HG03460 (cell line): ENCODE measurements at regions not wholly inside any gene's neighbourhood (a gene's known extent, or its start where the extent isn't known, plus 50 kb on each side); places are given as distances from the start of the nearest gene placed in this dataset.

ENCODE experiments used
- ATAC-seq: cut with Tn5 transposase; IDR thresholded peaks from one replicate; pipeline ENCODE4 v1.9.1; 2021; ENCODE audit not compliant: unreplicated experiment

DNA sequence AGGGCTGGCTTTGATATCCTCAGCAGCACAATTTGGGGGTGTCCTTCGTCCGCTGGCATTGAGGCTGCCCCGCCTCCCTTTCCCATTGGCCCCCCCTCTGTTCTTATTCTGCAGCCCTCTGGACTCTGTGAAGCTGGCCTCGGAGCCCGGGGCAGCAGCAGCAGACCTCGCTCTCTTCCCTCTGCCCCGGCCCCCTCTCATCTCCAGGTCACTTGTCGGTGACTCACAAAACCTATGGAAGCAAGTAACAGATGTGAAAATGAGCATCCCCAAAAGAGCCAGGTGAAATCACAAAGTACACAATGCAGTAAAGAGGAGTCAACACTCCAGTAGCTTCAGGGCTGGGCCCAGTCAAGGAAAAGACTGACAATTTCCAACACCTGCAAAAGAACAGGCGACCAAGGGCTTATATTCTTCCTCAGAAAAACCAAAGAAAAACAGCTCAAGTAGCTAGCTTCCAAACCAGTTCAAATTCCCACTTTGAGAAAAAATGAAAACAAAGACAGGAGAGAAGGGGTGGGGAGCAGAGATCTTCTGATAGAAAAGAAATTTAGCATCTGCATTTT, 97.5 kb downstream of the ZNF608 start:
- ATAC-seq, result no peak

DNA sequence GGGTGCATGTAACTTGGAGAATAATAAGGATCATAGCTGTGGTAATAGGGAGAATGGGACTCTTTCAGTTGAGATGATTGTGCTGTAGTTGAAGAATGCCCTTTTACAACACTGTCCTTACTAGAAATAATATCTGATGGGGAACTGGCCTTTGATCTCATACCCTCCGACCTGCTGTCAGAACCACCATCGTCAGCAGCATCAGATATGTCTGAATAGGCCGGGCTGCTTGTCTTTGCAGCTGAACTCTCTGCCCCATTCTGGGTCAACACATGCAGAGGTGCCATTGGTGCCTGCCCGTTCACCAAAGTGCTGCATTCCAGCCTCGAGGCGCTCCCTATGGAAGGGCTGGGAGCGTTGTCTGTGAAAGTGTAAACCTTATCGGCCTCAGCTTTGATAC, 99.1 kb downstream of the ZNF608 start:
- ATAC-seq, result no peak

DNA sequence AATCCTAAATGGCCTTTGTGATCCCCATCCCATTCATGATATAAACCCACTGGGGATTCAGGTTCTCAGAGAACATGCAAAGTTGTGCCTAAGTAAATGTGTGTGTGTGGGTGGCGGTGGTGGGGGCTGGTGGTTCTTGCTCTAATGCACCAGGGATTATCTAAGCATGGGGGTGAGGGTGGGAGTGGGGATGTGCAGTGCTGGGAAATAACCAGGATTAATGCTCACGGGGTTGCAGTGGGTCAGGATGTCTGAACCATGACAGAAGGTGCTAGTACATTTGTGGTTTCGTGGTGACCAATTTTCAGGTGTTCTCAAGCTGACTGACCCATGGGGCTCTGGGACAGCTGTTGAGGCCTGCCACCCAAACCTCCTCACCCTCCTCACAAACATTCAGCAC, 101.0 kb downstream of the ZNF608 start:
- ATAC-seq, result no peak

DNA sequence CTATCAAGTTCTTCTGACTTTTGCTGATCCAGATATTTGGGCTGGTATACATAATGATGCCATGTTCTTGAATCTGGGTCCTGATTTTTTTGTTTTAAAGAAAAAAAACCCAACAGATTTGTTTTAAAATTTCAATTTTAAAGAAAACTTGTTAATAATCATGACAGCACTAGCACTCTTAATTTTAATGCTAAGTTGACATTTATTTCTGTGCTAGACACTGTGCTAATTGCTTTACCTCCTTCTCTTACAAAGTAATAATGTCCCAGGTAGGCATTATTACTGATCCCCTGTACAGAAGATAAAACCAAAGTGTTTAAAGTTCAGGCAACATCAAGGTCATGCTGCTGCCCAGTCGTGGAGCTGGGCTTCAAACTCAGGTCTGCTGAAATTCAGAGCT, 101.9 kb downstream of the ZNF608 start:
- no peak for ATAC-seq

DNA sequence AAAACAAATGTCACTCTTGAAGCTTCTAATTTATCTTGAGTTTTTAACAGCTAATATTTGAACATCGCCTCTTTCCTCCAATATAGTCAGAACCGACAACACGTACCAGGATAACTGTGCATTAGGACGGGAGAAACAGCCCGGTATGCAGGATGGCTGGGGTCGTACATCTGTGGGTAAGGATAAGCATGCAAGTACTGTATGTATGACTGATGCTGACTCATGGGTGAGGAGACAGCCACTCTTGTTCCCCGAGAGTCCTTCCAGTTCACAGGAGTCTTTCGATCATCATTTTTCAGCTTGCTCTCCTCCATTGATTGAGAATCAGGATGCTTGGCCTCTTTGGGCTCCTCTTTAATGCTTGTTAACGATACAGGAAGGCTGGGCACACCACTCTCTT, 102.3 kb downstream of the ZNF608 start:
- no peak for ATAC-seq

DNA sequence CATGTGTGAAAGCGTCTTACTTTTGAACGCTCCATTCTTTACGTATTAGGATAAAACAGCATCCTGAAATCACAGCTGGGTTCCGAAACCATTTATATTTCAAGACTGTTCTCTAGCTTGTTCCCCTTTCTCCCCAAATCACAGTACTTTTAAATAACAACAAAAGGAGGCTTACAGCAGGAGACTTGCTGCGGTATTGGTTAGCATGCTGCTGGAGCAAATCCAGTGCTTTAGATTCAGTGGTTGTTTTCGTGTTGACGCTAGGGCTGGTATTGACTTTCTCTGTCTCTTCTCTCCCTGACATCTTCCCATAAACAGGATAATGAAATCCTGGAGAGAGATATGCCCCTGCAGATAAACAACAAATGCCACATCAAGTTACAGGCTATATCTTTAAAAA, 103.1 kb downstream of the ZNF608 start:
- ATAC-seq, result no peak

DNA sequence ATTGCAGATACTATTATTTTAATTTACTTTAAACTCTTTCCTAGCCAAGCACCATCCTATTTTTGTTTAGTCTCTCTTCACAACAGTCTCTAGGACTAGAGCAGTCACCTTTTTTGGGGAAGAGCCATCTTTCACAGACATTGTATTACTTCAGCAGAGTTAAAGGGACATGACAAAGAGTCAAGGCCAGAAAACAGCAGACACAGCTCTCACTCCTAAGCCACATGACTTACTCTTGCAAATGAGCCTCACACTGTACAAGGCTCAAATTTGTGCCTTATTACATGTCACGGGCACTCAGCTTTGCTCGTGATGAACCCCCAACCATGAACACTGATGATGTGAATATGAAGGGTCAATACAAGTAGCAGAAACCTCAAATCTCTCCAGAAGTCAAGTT, 104.3 kb downstream of the ZNF608 start:
- ATAC-seq, result no peak

DNA sequence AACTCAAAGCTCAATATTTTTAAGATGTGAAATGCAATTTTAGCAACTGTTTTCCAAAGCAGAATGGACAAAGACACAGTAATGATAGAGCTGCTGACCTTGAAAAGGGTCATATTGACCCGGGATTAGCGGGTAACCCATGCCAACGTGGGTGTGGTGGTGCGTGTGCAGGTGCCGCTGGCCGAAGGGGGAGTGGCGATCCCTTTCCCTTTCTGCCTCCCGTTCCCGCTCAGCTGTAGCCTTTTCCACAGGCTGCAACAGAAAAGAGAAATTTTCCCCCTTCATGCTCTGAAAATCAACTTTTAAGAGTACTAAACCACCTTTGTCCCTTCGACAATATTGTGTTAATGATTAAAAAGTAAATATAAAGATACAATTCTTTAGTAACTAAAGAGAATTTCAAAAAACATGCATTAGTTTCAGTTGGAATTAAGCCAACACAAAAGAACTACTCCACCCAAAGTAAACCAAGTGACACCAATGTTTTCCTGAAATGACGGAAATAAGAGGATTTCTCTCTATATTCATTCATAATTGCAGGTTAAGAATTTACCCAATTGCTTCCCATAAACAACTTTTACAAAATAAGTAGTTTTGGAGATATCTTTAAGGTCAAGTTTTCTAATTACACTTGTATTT, 105.2 kb downstream of the ZNF608 start:
- no peak for ATAC-seq

DNA sequence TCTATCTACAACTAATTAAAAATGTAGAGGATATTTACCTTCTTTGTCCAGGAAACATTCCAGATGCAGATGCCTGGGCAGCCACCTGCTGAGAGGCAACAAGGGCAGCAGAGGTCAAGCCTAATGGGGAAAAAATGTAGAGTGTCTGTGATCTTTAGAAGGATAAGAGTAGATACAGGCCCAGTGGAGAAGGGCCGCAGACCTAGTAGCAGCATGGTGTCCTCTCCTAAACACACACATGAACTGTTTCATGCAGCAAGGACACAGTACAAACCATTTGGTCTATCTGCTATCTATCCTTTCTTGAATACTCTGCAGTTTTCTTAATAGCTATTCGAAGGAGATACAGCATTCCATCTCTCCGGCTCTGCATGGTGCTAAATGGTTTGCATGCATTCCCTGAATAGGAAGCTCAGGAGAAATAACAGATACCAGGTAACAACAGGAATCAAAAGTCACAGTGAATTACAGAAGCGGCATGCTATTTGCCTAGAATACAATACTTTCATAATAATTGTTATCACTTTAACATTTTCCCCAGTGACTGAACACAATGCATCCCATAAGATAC, 107.3 kb downstream of the ZNF608 start:
- ATAC-seq, result no peak

DNA sequence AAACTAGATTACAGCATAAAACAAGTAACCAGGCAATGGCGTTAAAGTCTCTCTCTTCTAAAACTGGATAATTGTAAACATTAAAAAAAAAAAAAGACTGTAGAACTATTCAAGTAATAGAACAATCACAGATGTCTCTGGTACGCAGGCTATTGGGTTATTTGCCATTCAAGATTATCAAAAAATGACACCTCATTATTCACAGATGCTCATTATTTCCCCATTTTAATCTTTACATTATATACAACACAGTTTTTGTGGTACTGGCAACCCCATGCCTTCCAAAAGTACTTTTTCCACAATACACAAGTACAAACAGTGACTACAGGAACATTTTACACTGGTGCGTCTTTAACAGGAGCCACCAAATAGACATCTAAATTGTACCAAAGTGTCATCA, 109.4 kb downstream of the ZNF608 start:
- ATAC-seq, result no peak

DNA sequence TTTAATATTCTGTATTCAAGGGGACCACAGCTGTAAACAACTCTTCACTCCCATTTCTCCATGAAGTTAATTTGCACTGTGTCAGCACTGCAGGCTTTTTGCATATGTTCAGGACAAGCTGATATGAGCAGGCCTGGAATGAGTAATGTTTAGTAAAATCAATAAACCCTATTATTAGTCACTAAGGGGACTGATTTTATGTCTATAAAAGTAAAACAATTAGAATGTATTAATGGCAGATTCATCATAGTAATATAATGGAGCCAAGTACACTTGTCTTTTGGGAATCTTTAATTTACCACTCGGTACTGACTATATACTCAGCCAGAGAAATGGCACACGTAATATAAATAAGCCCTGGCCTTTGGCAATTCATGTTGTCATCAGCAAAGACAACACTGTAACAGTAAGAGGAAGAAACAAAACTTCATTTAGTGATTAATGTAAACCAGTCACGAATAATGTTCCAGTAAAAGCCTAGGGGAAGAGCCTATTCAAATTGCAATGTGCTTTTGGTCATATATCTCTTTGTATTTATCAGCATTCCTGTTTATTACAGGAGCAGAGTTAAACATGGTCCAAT, 111.6 kb downstream of the ZNF608 start:
- ATAC-seq, result no peak

DNA sequence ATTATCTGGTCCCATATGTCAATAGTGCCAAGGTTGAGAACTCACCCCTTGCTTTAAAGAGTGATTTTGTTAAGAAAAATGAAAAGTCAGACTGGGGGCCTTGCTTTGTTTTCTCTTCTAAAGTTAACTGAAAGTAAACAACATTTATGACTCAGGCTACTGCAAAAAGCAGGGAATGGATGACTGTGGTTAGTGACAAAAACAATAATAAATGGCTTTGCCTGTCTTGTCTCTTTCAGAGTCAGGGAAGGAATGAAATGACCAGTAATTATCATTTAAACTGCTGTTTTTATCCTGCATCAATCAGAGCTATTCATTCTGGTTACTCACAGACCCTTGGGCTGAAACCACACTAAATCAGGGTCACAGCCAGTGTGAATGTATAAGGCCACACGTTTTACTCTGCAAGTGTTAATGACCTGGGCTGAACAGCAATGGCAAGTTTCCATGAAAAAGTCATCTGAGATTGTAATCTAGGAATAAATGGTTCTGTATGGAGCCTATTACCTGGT, 112.2 kb downstream of the ZNF608 start:
- no peak for ATAC-seq

DNA sequence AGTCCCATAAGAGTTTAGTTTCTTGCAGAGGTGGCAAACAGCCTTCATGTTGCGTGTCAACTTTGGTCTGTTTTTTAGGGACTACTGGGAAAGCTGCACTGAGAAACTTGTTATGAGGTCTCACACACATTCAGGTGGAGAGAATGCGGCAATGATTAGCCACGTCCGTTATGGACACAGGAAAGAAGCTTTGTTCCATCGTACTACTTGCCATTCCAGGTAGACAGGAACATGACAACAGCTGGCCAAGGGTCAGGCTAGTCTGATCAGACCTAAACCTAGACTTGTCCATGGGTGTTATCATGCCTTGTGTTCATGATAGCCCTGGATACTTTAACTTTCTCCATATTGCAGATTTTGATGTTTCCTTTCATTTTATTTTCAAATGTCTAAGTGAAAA, 113.2 kb downstream of the ZNF608 start:
- ATAC-seq, result no peak

DNA sequence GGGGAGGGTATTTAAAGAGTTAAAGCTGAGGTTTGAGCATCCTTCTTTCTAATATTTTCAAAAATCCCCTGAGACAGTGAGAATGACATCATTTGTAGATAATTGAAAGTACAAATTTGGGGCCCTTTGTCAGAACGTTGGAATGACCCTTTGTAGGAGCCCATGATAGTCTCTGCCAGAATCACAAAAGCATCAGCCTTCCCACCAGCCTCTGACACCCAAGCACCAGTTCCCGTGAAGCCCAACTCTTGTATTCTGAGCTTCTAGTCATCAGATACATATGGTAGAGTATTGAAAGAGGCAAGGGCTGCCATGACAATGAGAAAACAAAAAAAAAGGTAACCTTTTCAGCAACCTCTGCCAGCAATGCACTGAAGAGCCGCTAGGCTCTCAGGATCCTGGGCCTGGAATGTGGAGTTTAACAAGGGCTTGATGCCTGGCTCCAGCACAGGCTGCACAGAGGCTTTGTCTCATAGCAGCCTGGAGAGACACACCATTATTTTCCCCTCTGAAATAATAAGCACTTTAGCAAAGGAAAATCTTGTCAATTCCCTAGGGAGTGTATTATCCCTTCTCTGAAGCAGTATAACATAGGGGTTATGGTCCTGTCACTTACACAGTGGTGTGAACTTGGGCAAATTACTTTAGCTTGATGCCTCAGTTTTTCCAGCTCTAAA, 114.4 kb downstream of the ZNF608 start:
- no peak for ATAC-seq

DNA sequence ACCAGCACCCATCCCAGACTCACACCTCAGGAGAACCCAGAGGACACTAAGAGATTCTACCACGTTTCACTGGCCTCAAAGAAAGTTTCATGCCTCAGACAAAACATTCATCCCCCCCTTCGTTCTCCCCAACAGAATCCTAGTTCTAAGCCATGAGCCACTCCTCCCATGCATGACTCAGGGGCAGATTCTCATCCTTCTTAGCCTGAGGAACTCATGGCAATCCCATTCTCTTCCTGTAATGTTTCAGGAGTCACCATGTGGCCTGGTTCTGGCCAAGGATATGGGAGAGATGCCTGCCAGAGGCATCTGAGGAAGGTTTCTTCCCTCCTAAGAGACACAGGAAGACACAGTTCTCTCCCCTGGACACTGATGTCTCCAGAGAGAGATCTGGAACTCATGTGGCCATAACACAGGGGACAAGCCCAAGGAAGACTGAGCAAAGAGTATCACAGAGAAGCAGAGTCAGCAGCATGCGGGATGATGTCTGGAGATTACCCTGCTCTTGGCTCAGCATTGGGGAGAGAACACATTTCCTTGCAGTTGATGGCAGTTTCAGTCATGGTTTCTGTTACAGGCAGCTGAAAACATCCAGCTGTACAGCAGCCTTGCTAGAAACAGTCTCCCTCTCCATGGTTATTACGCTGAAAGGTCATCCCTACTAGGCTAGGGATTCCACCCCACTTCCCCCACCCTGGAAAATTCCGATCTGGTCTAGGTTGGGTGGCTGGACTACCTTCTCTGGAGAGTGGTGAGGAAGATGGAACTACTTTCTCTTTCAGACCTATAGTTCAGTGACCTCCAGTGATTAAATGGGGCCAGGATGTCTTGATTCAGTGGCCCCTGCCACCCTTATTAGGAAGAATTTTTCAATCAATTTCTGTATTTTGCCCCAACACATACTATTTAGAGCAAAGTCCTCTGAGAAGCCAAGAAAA, 115.4 kb downstream of the ZNF608 start:
- peak; percentile 82 for ATAC-seq

DNA sequence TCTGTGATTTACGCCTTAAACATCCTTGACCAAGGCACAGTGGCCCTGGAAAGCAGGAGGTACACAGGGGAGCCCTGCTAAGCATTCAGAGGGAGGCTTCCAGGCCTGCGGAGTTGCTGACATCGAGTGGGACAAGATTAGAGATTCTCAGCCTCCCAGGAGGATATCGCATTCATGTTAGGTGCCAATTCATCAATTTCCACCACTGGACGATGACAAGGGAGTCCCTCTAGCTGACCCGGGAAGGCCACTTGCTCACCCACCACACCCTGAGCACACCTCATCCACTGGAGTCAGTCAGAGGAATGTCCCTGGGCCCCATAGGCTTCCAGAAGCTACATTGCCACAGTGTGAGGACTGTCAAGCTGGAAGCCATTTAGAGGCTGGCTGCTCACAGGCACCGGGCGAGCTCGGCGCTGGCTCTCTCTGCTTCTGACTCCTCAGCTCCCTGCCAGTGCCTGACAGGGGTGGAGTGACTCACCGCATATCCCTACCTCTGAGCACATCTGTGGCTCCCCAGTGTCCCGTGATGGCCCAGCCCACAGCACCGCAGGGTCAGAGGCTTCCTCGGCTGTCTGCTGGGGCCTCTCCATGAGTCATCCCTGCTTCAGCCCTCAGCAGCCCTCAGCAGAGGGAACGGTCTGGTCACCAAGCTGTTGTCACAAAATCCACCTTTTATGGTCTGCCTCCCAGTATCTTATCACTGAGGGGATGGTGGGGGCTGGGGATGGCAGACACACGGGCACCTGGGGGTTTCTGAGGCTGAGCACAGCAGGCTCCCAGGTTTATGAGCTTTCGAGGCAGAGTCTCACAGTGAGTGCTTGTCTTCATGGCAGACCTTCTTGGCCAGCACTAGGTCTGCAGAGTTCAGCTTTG, 117.5 kb downstream of the ZNF608 start:
- no peak for ATAC-seq

DNA sequence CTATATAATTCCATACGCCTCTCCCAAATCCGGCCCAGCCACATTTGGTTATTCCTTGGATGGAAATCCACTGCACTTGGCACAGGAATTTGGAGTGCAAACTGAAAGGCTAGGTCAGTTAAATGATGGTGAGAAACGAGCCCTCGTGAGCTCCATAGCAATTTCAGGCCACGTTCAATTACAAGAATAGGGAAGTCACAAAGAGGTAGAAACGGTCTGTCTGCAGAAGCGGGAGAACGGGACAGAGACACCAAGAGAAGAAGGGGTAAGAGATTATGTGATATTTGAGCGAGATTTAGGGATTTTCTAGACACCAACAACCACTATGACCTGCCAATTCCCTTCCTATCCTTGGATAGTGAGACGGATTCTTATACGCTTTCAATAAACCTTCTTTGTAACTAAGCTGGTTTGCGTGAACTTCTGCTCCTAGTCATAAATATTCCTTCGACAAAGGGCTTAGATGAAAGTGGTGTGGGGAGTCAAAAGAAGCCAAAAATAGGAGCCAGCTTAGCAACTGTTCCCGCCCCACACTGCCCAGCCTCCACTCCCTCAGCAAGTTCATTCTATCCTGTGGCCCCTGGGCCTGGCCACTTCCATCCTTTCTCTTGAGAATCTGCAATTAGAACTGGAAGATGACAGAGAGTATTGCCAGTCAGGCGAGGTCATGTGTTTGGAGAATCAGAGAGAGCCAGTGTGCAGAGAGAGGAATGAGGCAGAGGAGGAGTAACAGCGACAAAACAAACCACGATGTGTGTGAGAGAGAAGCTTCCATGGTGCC, 118.4 kb downstream of the ZNF608 start:
- no peak for ATAC-seq

DNA sequence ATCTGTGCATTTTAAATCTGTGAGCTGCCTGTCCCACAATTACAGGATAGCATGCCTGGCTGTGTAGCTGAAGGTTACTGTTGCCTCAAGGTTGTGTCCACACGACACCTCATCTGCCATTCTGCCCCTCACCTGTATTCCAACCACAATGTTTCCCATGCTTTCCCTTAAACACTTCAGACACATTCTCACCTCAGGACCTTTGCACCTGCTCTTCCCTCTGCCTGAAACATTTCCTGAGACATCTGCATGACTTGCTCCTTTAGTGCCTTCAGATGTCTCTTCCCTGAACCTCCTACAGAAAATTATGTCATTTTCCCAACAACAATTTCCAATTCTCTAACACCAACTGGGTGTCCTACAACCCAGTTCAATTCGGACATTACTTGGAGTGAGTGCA, 120.4 kb downstream of the ZNF608 start:
- ATAC-seq, result no peak

DNA sequence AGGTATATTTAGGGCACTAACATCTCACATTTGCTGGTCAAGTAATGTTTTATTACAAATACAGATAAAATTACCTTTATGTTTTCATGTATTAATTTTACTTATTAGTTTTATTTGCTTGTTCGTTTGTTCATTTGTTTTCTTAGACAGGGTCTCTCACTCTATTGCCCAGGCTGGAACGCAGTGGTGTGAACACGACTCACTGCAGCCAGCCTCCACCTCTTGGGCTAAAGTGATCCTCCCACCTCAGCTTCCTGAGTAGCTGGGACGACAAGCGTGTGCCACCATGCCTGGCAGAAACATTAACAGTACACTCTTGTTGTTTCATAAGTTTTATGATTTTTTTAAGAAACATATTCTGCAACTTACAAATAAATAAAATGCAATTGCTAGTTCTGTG, 123.2 kb downstream of the ZNF608 start:
- ATAC-seq, result no peak
